Peyer's patch (tissue), 4 donors: ENCODE measurements at regions not wholly inside any gene's neighbourhood (a gene's known extent, or its start where the extent isn't known, plus 50 kb on each side); places are given as distances from the start of the nearest gene placed in this dataset.

Source experiments
- CTCF ChIP-seq, 6 experiments: fragments of 450-650 bp in 4 of 6; fragments of 200-600 bp in 2 of 6; sonication (generic) in 1 of 6; IDR thresholded peaks; one replicate each; pipeline ENCODE4 v1.5.1; 2017 to 2019; ENCODE audit warnings: antibody characterized with exemption in 6 of 6, mild to moderate bottlenecking in 3 of 6, moderate library complexity in 1 of 6
- POLR2A ChIP-seq, 2 donors: fragments of 450-650 bp; IDR thresholded peaks; one replicate each; pipeline ENCODE4 v1.5.1; 2017; ENCODE audit warnings: antibody characterized with exemption in 2 of 2, mild to moderate bottlenecking in 2 of 2, moderate library complexity in 2 of 2

DNA sequence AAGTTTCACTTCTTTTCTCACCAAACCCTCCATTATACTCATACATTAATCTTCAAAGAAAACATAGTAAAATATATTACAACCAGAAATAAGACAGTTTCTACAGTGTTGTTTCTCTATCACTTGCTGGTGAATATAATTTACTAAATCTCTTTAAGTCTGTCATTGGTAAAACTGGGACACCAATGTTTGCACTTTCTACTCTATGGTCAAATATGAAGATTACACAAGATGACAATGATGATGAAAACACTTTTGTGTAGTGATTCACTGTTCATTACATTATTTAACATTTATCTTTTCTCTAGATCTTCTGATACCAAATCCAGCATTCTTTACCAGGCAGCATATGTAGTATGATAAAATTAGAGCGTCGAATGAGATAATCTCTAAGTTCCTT is 459.1 kb downstream of the DMAC1 start:
- no peak for TF ChIP-seq POLR2A (IDR thresholded peaks at IDR 0.05)
- TF ChIP-seq CTCF (IDR thresholded peaks at IDR 0.05) = no peak
